Hepatocyte (in vitro differentiated cells): ENCODE measurements at regions not wholly inside any gene's neighbourhood (a gene's known extent, or its start where the extent isn't known, plus 50 kb on each side); places are given as distances from the start of the nearest gene placed in this dataset.

Source experiments
- DNase-seq: peaks from one replicate; pipeline ENCODE4 v3.0.0-alpha.2; 2016; ENCODE audit warnings: low spot score
- H2AFZ ChIP-seq: fragments of 200-600 bp; sonication (generic); 2 replicates; pipeline ENCODE4 v1.6.0; 2016; ENCODE audit warnings: antibody characterized with exemption, mild to moderate bottlenecking
- H3K27ac ChIP-seq: fragments of 200-600 bp; sonication (generic); 2 replicates; pipeline ENCODE4 v1.5.1; 2016; ENCODE audit warnings: mild to moderate bottlenecking
- H3K27me3 ChIP-seq: fragments of 200-600 bp; sonication (generic); 2 replicates; pipeline ENCODE4 v1.6.1; 2016
- H3K36me3 ChIP-seq: fragments of 200-600 bp; sonication (generic); replicated peaks from 2 replicates; pipeline ENCODE4 v1.5.1; 2016; ENCODE audit warnings: low read depth; ENCODE audit not compliant: insufficient read depth
- H3K4me1 ChIP-seq: fragments of 200-600 bp; sonication (generic); 2 replicates; pipeline ENCODE4 v1.5.1; 2016; ENCODE audit warnings: mild to moderate bottlenecking, moderate library complexity; ENCODE audit not compliant: insufficient read depth
- H3K4me2 ChIP-seq: fragments of 200-600 bp; sonication (generic); 2 replicates; pipeline ENCODE4 v1.6.0; 2016
- H3K4me3 ChIP-seq: fragments of 200-600 bp; sonication (generic); 2 replicates; pipeline ENCODE4 v1.5.1; 2016; ENCODE audit warnings: mild to moderate bottlenecking
- H3K79me2 ChIP-seq: fragments of 200-600 bp; sonication (generic); 2 replicates; pipeline ENCODE4 v1.6.0; 2017; ENCODE audit warnings: mild to moderate bottlenecking
- H3K9me2 ChIP-seq: fragments of 200-600 bp; sonication (generic); replicated peaks from 2 replicates; pipeline ENCODE4 v1.6.0; 2017; ENCODE audit warnings: mild to moderate bottlenecking; ENCODE audit not compliant: insufficient read depth
- H3K9me3 ChIP-seq: fragments of 200-600 bp; sonication (generic); 2 replicates; pipeline ENCODE4 v1.5.1; 2016; ENCODE audit warnings: low read depth, mild to moderate bottlenecking
- H4K20me1 ChIP-seq: fragments of 200-600 bp; sonication (generic); 2 replicates; pipeline ENCODE4 v1.6.0; 2016; ENCODE audit warnings: mild to moderate bottlenecking; ENCODE audit not compliant: insufficient read depth, poor library complexity, severe bottlenecking
- CTCF ChIP-seq: fragments of 200-600 bp; sonication (generic); IDR thresholded peaks from 2 replicates; pipeline ENCODE4 v1.5.1; 2016; ENCODE audit warnings: antibody characterized with exemption, mild to moderate bottlenecking; ENCODE audit not compliant: poor library complexity
- EZH2 ChIP-seq: fragments of 200-600 bp; sonication (generic); IDR thresholded peaks from 2 replicates; pipeline ENCODE4 v1.6.1; 2016; ENCODE audit warnings: antibody characterized with exemption, mild to moderate bottlenecking, borderline replicate concordance
- EZH2phosphoT487 ChIP-seq: fragments of 200-600 bp; sonication (generic); IDR thresholded peaks from one replicate; pipeline ENCODE4 v1.6.1; 2018; ENCODE audit warnings: antibody characterized with exemption, mild to moderate bottlenecking, low read depth, moderate library complexity; ENCODE audit not compliant: unreplicated experiment, severe bottlenecking
- WGBS: methylation state at CpG from one replicate; pipeline ENCODE4 v1.1.6; 2016; ENCODE audit warnings: low lambda C conversion rate; ENCODE audit errors: missing lambda C conversion rate; 5-methylcytosine and 5-hydroxymethylcytosine counted together

GRCh38 chr4:127559981-127560380, 72.8 kb upstream of the INTU start:
- Histone ChIP-seq H3K9me3 (no peaks in the 10 kb centered on the region), H4K20me1 (no peaks in the 10 kb centered on the region), H2AFZ (no peak overlapping the region), H3K9me2 (no peaks in the 10 kb centered on the region), H3K27me3 (no peaks in the 10 kb centered on the region), H3K27ac (no peak overlapping the region), H3K4me2 (no peak overlapping the region), H3K36me3 (no peaks in the 10 kb centered on the region), H3K79me2 (no peaks in the 10 kb centered on the region), H3K4me1 (no peaks in the 10 kb centered on the region), H3K4me3 (no peak overlapping the region)
- TF ChIP-seq EZH2 (no peak), EZH2phosphoT487 (no peak), CTCF (no peak)
- no peak for DNase-seq
- WGBS: 99% methylated on average over 7 of the region's 7 CpGs

- no peaks in the 10 kb centered on the region for H3K4me1 ChIP-seq
- H3K27ac ChIP-seq: no peak overlapping the region
- TF ChIP-seq EZH2 (no peak), EZH2phosphoT487 (no peak), CTCF (no peak)
- no peaks in the 10 kb centered on the region for H4K20me1 ChIP-seq
- no peak for DNase-seq
- no peaks in the 10 kb centered on the region for H3K9me3 ChIP-seq
- H3K4me3 ChIP-seq: no peak overlapping the region
- no peak overlapping the region for H3K4me2 ChIP-seq
- no peak overlapping the region for H2AFZ ChIP-seq
- no peaks in the 10 kb centered on the region for H3K27me3 ChIP-seq
- H3K79me2 ChIP-seq: no peaks in the 10 kb centered on the region
- no peaks in the 10 kb centered on the region for H3K36me3 ChIP-seq
- H3K9me2 ChIP-seq: no peaks in the 10 kb centered on the region
- 93% methylated on average over 3 of the region's 3 CpGs for WGBS
These were observed 72.0 kb upstream of the INTU start for GRCh38 chr4:127560755-127561154.

GRCh38 chr4:127574643-127575042, 58.1 kb upstream of the INTU start:
- no peak for DNase-seq
- Histone ChIP-seq H3K27ac (no peak overlapping the region), H3K4me1 (no peaks in the 10 kb centered on the region), H3K4me2 (no peak overlapping the region), H4K20me1 (no peaks in the 10 kb centered on the region), H3K27me3 (no peaks in the 10 kb centered on the region), H3K79me2 (no peaks in the 10 kb centered on the region), H2AFZ (no peak overlapping the region), H3K9me3 (no peaks in the 10 kb centered on the region), H3K9me2 (no peaks in the 10 kb centered on the region), H3K36me3 (no peaks in the 10 kb centered on the region), H3K4me3 (no peak overlapping the region)
- 68% methylated on average over 2 of the region's 2 CpGs for WGBS
- TF ChIP-seq EZH2: no peak
- TF ChIP-seq CTCF: no peak
- TF ChIP-seq EZH2phosphoT487: no peak

GRCh38 chr4:127575888-127576287, 56.9 kb upstream of the INTU start:
- no peak overlapping the region for H2AFZ ChIP-seq
- WGBS: 86% methylated on average over 2 of the region's 2 CpGs

More at GRCh38 chr4:127575888-127576287, 56.9 kb upstream of the INTU start:
- H3K4me2 ChIP-seq: no peak overlapping the region
- H3K79me2 ChIP-seq: no peaks in the 10 kb centered on the region
- H3K9me2 ChIP-seq: no peaks in the 10 kb centered on the region
- no peaks in the 10 kb centered on the region for H3K27me3 ChIP-seq
- H3K4me3 ChIP-seq: no peak overlapping the region
- no peaks in the 10 kb centered on the region for H3K36me3 ChIP-seq
- H4K20me1 ChIP-seq: no peaks in the 10 kb centered on the region
- no peak for TF ChIP-seq EZH2
- TF ChIP-seq EZH2phosphoT487: no peak
- no peak for TF ChIP-seq CTCF
- DNase-seq: no peak
- H3K4me1 ChIP-seq: no peaks in the 10 kb centered on the region
- no peak overlapping the region for H3K27ac ChIP-seq
- H3K9me3 ChIP-seq: no peaks in the 10 kb centered on the region
